B cell (primary cell): ENCODE measurements at regions not wholly inside any gene's neighbourhood (a gene's known extent, or its start where the extent isn't known, plus 50 kb on each side); places are given as distances from the start of the nearest gene placed in this dataset.

Source experiments
- EZH2 ChIP-seq: IDR thresholded peaks from 2 replicates; pipeline ENCODE4 v1.6.1; 2012; ENCODE audit warnings: borderline replicate concordance, low read depth, mild to moderate bottlenecking, moderate library complexity, low read length; ENCODE audit not compliant: insufficient read depth, poor library complexity, severe bottlenecking
- TF ChIP-seq, protein P1 (sequence below): fragments of 200-600 bp; IDR thresholded peaks from one replicate; pipeline ENCODE4 v1.8.0; 2022; ENCODE audit warnings: antibody characterized with exemption, mild to moderate bottlenecking

DNA sequence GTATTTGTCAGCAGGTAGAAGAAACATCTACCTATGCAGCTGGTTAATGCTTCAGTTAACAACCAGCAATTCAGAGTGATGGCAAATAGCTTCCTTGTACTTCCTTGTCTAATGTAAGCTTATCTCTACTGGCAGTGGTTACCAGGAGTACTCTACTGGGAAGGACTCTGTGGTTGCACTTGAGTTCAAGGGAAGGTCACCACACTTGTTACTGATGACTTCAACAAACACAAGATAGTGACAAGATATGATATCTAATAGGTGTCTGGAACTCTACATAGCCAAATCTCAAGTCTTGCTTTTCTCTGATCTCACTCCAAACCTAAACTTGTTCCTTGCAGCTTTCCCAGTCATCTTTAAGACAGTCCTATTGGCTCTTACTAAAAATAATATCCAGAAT, 1644.9 kb upstream of the TENM3 start:
- TF ChIP-seq, protein P1, sequence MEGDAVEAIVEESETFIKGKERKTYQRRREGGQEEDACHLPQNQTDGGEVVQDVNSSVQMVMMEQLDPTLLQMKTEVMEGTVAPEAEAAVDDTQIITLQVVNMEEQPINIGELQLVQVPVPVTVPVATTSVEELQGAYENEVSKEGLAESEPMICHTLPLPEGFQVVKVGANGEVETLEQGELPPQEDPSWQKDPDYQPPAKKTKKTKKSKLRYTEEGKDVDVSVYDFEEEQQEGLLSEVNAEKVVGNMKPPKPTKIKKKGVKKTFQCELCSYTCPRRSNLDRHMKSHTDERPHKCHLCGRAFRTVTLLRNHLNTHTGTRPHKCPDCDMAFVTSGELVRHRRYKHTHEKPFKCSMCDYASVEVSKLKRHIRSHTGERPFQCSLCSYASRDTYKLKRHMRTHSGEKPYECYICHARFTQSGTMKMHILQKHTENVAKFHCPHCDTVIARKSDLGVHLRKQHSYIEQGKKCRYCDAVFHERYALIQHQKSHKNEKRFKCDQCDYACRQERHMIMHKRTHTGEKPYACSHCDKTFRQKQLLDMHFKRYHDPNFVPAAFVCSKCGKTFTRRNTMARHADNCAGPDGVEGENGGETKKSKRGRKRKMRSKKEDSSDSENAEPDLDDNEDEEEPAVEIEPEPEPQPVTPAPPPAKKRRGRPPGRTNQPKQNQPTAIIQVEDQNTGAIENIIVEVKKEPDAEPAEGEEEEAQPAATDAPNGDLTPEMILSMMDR = no peak
- no peak for TF ChIP-seq EZH2
